ENCODE measurements at regions not wholly inside any gene's neighbourhood (a gene's known extent, or its start where the extent isn't known, plus 50 kb on each side); places are given as distances from the start of the nearest gene placed in this dataset.
A peak's percentile ranks its signal among the peaks of the same experiment; 100 is the strongest.
"Not testable (repeated sequence)": the region's sequence is repeated elsewhere in the genome, so short reads cannot be mapped to it uniquely, and the experiment has no call there.

DNA sequence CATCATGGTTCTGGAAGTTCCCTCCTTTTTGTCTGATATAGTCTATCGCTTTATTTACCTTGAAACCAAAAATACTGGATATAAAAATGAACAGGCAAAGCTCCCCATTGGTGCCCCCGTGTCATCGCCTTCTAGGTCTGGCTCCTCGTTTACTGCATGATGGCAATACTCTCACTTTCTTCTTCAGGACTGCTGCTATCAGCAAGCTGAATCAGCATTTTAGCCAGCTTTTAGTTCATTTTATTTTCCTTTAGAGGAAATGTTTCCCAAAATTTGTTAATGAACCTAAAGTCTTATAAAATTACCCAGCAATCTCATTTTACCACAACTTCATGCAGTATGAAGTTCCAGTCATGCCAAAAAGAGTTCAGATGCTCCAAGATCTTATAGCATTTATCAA lies 80.5 kb downstream of the ZIC3 start:
- DNase-seq (ENCODE audit: low spot score), result no peak

- DNase-seq (ENCODE audit: low spot score), result no peak
These were observed 85.7 kb downstream of the ZIC3 start for GRCh38 chrX:137651647-137652046.

GRCh38 chrX:137652086-137652485 lies 86.2 kb downstream of the ZIC3 start:
- no peak for DNase-seq (ENCODE audit: low spot score)

DNA sequence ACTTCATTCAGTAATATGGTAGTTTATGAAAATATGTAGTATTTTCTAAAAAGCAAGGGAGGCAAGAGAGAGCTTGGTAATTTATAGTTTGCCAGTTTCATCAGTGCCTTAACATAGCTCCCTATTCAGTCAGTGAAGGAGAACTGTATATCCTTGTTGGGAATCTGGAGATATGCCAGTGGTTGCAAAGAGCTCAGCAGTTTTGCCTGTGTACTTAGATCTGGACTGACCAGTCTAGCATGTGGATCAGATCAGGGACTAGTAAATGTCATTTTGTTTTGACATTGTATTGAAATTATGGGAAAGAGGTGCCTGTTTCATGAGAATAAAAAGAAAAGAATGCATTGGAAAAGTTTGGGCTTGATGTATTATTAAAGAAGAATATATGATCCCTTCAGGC lies 88.6 kb downstream of the ZIC3 start:
- DNase-seq (ENCODE audit: low spot score), result no peak

GRCh38 chrX:137667776-137668175 lies 101.8 kb downstream of the ZIC3 start:
- DNase-seq (ENCODE audit: low spot score), result no peak

GRCh38 chrX:137684591-137684990 lies 118.7 kb downstream of the ZIC3 start:
- DNase-seq (ENCODE audit: low spot score), result no peak

GRCh38 chrX:137695417-137695816 lies 129.5 kb downstream of the ZIC3 start:
- no peak for DNase-seq (ENCODE audit: low spot score)

DNA sequence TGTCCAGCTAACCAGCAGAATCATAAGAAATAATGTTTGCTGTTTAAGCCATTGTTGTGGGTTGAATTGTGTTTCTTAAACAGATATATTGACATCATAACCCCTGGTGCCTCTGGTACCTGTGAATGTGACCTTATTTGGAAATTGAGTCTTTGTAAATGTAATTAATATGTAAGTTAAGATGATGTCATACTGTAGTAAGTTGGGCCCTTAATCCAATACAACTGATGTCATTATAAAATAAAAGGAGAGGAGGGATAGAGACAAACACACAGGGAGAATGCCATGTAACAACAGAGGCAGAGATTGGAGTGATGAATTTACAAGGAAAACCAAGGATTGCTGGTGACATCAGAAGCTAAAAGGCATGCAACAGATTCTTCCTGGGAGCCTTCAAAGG lies 141.4 kb downstream of the ZIC3 start:
- no peak for DNase-seq (ENCODE audit: low spot score)

- DNase-seq (ENCODE audit: low spot score), result no peak
These were observed 176.9 kb downstream of the ZIC3 start for GRCh38 chrX:137742846-137743245.

DNA sequence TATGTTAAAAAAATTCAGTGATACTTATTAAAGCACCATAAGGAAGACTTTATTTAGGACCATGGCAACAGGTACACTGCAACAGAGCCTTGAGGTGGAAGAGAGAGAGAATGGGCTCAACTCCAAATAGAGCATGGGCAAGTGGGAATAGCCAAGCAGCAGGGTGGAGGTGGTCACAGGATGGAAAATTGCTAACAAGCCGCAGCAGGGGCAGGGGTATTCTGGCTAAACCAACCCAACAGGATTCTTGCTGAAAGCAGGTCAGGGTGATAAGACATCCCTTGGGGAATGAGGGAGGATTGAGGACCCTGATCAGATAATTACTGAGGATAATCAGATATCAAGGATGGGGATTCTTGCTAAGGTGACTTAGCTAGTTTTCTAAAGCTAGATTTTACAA lies 177.5 kb downstream of the ZIC3 start:
- no peak for DNase-seq (ENCODE audit: low spot score)

GRCh38 chrX:137746289-137746688 lies 180.4 kb downstream of the ZIC3 start:
- DNase-seq (ENCODE audit: low spot score), result no peak

DNA sequence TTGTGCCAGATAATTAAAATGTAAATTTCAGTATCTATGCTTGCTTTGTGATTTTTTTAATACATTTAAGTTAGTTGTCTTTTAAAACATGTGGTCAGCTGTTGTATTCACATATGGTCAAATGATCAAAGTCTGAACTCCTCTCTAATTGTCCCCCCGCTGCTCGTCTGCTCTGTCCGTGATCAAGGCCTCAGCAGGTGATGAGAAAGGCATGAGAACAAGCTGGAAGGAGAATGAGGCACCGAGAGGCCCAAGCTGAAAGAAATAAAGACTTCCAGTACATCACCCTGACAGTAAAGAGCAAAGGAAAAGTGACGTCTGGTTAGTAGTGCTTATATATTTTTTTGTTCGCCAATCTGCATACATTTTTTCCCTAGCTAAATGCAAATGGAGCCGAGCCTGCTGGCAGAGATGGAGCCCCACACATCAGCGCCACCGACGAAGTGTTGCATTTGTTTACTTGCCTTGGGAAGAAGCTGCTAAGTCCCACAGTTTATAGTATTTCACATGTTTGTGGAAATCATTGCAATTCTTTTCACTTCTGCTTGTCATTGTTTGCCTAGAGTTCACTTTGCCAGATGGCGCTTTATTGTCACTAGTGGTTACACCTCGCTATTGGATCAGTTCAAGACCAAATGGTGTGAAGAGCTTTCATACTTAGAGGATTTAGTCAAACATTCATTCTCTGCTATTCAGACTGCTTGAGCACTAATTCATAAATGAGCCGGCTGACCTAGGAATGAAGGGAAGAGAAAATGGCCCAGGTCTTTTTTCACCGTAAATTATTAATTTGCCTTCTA lies 181.5 kb downstream of the ZIC3 start:
- no peak for DNase-seq (ENCODE audit: low spot score)

DNA sequence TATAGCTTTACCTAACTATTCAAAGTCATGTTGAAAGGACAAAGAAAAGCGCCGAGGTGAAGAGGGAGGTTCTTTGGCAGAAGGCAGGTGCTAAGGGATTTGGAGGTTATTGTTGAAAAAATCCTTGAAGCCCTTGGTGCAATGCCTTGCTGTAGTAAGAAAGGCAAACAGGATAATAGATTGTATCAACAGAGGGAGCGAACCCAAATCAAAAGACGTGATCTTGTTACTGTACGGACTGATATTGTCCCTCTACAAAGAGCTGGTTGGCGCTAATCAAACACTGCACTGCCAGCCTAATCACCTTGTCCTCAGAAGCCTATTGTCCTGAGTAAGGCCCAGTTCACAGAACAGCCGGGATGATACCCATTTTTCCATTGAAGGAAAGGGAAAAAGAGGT lies 182.9 kb downstream of the ZIC3 start:
- no peak for DNase-seq (ENCODE audit: low spot score)

- DNase-seq (ENCODE audit: low spot score), result no peak
These were observed 183.3 kb downstream of the ZIC3 start for GRCh38 chrX:137749246-137749645.

GRCh38 chrX:137771537-137771936 lies 205.6 kb downstream of the ZIC3 start:
- DNase-seq (ENCODE audit: low spot score), result no peak

DNA sequence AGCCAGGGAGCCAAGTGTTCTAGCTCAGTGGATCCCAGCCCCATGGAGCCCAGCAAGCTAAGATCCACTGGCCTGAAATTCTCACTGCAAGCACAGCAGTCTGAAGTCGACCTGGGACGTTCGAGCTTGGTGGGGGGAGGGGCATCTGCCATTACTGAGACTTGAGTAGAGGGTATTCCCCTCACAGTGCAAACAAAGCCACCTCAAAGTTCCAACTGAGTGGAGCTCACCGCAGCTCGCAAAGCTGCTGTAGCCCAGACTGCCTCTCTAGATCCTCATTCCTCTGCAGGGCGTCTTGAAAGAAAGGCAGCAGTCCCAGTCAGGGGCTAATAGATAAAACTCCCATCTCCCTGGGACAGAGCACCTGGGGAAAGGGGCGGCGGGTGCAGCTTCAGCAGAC lies 226.3 kb downstream of the ZIC3 start:
- no peak for DNase-seq (ENCODE audit: low spot score)

DNA sequence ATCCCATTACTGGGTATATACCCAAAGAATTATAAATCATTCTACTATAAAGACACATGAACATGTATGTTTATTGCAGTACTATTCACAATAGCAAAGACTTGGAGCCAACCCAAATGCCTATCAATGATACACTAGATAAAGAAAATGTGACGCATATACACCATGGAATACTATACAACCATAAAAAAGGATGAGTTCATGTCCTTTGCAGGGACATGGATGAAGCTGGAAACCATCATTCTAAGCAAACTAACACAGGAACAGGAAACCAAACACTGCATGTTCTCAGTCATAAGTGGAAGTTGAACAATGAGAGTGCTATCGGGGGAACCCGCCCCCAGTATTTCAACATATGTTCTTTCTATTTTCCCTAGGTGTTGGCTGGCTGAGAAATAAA lies 232.0 kb downstream of the ZIC3 start:
- not testable (repeated sequence) for DNase-seq (ENCODE audit: low spot score)

DNA sequence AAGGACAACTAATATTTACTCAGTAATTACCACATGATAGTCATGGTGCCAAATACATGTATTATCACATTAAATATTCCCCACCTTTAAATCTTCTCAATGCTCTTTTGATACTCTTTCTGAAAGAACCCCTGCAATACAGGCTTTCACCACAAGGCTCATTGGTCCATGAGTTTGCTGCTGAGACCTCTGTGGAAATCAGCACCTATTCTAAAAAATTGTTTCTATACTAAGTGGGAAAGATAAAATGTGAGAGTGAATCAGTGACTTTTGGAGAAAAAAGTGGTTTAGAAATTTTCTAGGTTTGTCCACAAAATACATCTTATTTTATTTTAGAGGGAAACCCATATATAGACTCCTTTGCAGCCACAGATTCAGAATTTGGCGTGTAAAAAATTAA lies 257.3 kb downstream of the ZIC3 start:
- DNase-seq (ENCODE audit: low spot score), result no peak

- no peak for DNase-seq (ENCODE audit: low spot score)
These were observed 281.4 kb downstream of the ZIC3 start for GRCh38 chrX:137847376-137847775.

DNA sequence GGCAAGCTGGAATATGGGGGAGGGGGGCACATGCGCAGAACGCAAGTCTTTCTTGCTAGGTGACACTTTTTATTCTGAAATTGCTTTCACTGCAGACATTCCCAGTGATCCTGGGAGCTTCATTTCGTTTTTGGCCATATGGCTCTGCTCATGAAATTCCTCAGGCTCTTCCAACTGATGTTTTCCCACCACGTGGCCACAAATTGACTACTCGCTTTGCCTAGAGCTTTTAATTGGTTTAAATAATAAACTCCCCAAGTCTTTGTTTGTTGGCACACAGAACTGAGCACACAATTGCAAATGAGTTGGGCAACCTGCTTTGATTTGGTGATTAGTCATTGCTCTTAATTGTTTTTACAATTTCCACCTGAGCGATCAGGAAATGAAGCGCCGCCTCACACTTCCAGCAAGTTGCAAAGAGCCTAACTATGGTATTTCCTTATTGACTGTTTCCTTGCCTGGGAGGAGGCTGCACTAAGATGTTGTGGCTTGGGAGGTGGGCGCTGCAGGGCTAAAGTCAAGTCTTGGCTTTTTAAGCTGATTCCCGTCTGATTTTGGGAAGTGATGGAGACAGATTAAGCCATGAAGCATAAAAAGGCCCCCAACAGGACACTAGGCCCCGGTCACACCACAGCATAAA lies 282.5 kb downstream of the ZIC3 start:
- DNase-seq (ENCODE audit: low spot score), result peak; percentile 13

DNA sequence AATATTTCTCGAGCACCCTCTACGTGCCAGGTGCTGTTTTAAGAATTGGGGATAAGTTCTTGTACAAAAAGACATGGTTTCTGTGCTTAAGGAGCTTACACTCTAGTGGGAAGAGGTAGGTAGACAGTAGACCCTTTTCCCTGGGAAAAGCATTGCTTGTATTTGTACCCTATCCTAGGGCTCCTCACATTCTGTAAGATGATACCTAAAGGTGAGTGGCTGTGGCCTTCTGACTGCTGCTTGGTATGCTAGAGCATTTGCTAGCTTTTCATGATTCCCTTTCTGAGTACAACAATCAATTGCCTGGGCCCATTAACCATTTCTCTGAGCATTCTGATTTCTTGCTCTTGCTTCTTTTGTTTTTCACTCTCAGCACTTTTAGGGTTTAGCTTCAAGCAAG lies 286.6 kb downstream of the ZIC3 start:
- DNase-seq (ENCODE audit: low spot score), result no peak

GRCh38 chrX:137855490-137855889 lies 289.6 kb downstream of the ZIC3 start:
- no peak for DNase-seq (ENCODE audit: low spot score)

DNA sequence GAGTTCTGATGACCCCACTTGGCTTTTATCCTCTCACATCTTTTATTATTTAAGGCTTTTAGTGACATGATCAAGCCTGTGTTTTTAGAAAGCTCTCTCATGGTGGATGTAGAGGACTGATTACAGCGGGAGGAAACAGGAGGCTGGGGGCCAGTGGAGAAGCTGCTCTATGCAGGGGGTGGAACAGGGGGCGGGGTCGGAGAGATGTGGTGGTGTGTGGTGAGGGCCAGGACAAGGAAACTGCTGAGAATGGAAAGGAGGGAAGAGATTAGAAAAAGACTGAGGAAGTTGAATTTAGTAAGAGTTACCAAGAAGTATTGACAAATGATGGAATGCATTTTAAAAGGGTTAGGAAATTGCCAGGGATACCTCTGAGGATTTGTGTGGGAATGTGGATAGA lies 292.2 kb downstream of the ZIC3 start:
- no peak for DNase-seq (ENCODE audit: low spot score)

- no peak for DNase-seq (ENCODE audit: low spot score)
These were observed 312.5 kb downstream of the ZIC3 start for GRCh38 chrX:137878401-137878800.
